Left lung (tissue), 4 donors: ENCODE measurements at regions not wholly inside any gene's neighbourhood (a gene's known extent, or its start where the extent isn't known, plus 50 kb on each side); places are given as distances from the start of the nearest gene placed in this dataset.
"Not testable (repeated sequence)": the region's sequence is repeated elsewhere in the genome, so short reads cannot be mapped to it uniquely, and the experiment has no call there.

Experiments used
- ATAC-seq: fragments of 200-7000 bp; cut with Tn5 transposase; one replicate; pipeline ENCODE4 v1.9.1; 2020; ENCODE audit warnings: moderate library complexity
- DNase-seq, 4 donors: peaks; one replicate each; pipeline ENCODE4 v3.0.0-alpha.2; 2013 to 2020
- H3K27ac ChIP-seq, 2 donors: fragments of 200-600 bp; sonication (generic) in 1 of 2; one replicate each; pipeline versions ENCODE4 v1.5.0 to v1.8.0; 2020 to 2021
- H3K27me3 ChIP-seq, 2 donors: fragments of 200-600 bp; sonication (generic) in 1 of 2; one replicate each; pipeline versions ENCODE4 v1.5.0 to v1.8.0; 2020 to 2021
- H3K36me3 ChIP-seq, 2 donors: fragments of 200-600 bp; sonication (generic) in 1 of 2; one replicate each; pipeline versions ENCODE4 v1.5.0 to v1.8.0; 2020 to 2021
- H3K4me1 ChIP-seq, 2 donors: fragments of 200-600 bp; one replicate each; pipeline ENCODE4 v1.8.0; 2021
- H3K4me3 ChIP-seq, 2 donors: fragments of 200-600 bp; sonication (generic) in 1 of 2; one replicate each; pipeline versions ENCODE4 v1.5.0 to v1.8.0; 2020 to 2021; ENCODE audit warnings: mild to moderate bottlenecking in 1 of 2
- H3K9me3 ChIP-seq, 2 donors: fragments of 200-600 bp; sonication (generic) in 1 of 2; one replicate each; pipeline versions ENCODE4 v1.5.0 to v1.8.0; 2020 to 2021
- intact Hi-C, 2 donors: fragments of 100-400 bp; cut with DNase I; formaldehyde crosslinking; loops; one replicate each; pipeline versions ENCODE4 v1.11.2 to v1.14.2; 2022
- TF ChIP-seq, protein P1 (sequence below), 2 donors: fragments of 200-600 bp; sonication (generic) in 1 of 2; IDR thresholded peaks; one replicate each; pipeline versions ENCODE4 v1.5.0 to v1.8.0; 2021; ENCODE audit warnings: antibody characterized with exemption in 2 of 2
- donor health status: DM: no; HTN: yes; CAD: no.
- donor health status: DM: no; HTN: no; CAD: no.

DNA sequence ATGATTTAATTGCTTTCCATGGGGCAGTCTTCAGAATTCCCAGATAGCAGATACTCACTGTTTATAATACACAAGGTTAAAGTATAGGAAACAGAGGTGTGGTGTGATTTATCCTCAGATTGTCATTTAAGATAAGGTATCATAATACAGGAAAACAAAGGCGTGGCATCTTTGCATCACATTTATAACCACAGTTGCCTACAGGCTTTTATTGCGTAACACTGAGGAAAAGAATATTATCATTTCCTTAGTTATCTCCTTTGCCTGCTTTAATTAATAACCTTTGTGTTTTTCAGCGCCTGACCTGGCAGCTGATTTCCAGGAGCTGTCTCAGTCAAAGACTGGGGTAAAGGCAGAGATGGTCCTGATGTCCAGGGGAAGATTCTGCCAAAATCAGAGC is 68.8 kb downstream of the SSX7 start:
- TF ChIP-seq, protein P1, sequence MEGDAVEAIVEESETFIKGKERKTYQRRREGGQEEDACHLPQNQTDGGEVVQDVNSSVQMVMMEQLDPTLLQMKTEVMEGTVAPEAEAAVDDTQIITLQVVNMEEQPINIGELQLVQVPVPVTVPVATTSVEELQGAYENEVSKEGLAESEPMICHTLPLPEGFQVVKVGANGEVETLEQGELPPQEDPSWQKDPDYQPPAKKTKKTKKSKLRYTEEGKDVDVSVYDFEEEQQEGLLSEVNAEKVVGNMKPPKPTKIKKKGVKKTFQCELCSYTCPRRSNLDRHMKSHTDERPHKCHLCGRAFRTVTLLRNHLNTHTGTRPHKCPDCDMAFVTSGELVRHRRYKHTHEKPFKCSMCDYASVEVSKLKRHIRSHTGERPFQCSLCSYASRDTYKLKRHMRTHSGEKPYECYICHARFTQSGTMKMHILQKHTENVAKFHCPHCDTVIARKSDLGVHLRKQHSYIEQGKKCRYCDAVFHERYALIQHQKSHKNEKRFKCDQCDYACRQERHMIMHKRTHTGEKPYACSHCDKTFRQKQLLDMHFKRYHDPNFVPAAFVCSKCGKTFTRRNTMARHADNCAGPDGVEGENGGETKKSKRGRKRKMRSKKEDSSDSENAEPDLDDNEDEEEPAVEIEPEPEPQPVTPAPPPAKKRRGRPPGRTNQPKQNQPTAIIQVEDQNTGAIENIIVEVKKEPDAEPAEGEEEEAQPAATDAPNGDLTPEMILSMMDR (IDR thresholded peaks at IDR 0.05): no peak
- no peaks in the 10 kb centered on the region for H3K36me3 ChIP-seq
- DNase-seq (no peak), ATAC-seq (no peak)
- intact Hi-C loops: no loop called here
- no peaks in the 10 kb centered on the region for H3K27me3 ChIP-seq
- no peaks in the 10 kb centered on the region for H3K4me1 ChIP-seq
- no peaks in the 10 kb centered on the region for H3K9me3 ChIP-seq
- H3K4me3 ChIP-seq: no peak overlapping the region
- H3K27ac ChIP-seq: no peak overlapping the region

GRCh38 chrX:52577464-52578173 is 60.8 kb upstream of the XAGE1B start:
- no peaks in the 10 kb centered on the region for H3K4me1 ChIP-seq
- no peaks in the 10 kb centered on the region for H3K36me3 ChIP-seq
- H3K9me3 ChIP-seq: no peaks in the 10 kb centered on the region
- no peak overlapping the region for H3K4me3 ChIP-seq
- ATAC-seq: no peak
- intact Hi-C loops: no loop called here
- H3K27ac ChIP-seq: no peak overlapping the region
- no peak for DNase-seq
- TF ChIP-seq, protein P1 (IDR thresholded peaks at IDR 0.05): no peak
- no peaks in the 10 kb centered on the region for H3K27me3 ChIP-seq

- no peak overlapping the region for H3K4me3 ChIP-seq
- H3K36me3 ChIP-seq: no peaks in the 10 kb centered on the region
- H3K27me3 ChIP-seq: no peaks in the 10 kb centered on the region
- H3K4me1 ChIP-seq: no peaks in the 10 kb centered on the region
- no peak overlapping the region for H3K27ac ChIP-seq
- TF ChIP-seq, protein P1 (IDR thresholded peaks at IDR 0.05): no peak
- DNase-seq (no peak), ATAC-seq (no peak)
- intact Hi-C loops: no loop called here
- H3K9me3 ChIP-seq: no peaks in the 10 kb centered on the region
Measured at GRCh38 chrX:52576946-52577345, 60.1 kb upstream of the XAGE1B start.

DNA sequence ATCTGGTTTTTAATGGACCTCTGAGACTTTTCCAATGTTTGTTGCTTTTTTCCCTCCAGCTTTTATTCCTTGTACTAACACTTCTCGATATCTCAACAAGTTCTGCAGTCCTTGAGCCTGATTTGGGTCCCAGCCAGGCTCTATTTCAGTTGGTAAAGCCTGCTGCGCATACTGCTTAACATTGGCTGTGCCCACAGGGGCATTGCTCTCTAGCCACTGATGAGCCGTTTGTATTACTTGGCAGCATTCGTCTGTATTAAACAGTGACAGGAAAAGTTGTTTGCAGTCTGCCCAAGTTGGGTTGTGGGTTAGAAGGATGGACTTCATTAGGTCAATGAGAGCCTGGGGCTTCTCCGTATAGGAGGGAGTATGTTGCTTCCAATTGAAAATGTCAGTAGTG is 59.6 kb upstream of the XAGE1B start:
- no peak overlapping the region for H3K27ac ChIP-seq
- DNase-seq (no peak), ATAC-seq (no peak)
- H3K36me3 ChIP-seq: no peaks in the 10 kb centered on the region
- H3K4me1 ChIP-seq: no peaks in the 10 kb centered on the region
- no peak overlapping the region for H3K4me3 ChIP-seq
- no peaks in the 10 kb centered on the region for H3K9me3 ChIP-seq
- TF ChIP-seq, protein P1 (IDR thresholded peaks at IDR 0.05): no peak
- no peaks in the 10 kb centered on the region for H3K27me3 ChIP-seq
- intact Hi-C loops: no loop called here

DNA sequence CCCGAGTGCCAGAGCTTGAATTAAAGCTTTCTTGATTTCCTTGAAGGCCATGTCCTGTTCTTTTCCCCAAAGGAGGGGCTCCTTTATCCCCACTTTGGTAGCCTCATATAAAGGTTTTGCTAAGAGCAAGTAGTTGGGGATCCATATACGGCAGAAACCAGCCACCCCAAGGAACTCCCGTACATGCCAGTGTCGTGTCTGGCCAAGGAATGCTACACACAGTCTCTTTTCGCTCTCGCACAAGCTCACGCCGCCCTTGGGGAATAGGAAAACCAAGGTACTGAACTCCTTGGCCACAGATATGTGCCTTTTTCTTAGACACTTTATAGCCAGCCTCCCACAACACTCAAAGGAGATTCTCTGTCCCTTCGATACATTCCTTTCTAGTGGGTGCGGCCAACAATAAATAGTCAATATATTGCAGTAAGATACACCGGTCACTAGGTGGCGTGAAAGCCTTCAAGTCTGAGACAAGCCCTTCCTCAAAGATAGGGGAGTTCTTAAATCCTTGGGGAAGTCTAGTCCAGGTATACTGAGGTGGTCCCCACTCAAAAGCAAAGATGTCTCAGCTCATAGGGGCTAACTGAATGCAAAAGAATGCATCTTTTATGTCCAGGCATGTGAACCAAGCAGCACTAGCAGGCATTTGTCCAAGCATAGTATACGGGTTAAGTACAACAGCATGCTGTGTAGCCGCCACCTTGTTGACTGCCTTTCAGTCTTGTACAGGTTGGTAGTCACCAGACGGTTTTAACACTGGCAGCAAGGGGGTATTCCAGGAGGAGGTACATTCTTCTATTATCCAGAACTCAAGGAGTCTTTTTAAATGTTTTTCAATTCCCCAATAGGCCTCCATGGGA is 57.8 kb upstream of the XAGE1B start:
- peak in 2 of 4 donors; percentile 29 to 55 for DNase-seq
- intact Hi-C loops: no loop called here

DNA sequence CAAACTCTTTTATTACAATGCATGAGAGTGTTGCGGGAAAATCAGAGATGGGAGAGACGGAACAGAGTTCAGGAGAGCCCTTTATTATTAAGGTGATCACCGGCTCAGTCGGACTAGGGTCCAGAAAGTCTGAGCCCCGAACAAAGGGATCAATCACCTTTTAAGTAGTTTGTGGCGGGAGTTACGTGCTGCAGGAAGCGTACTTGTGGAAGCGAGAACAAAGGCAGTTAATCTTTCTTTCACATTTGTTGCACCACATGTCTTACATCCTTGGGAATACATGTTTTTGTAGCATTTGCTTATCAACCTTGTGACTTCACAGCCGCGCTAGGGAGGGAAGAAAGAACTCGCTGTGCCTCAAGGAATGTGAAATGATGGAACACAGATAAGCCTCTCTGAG is 51.3 kb upstream of the XAGE1B start:
- H3K4me1 ChIP-seq, H3K9me3 ChIP-seq, H3K27ac ChIP-seq, H3K27me3 ChIP-seq, DNase-seq, ATAC-seq, H3K4me3 ChIP-seq, intact Hi-C loops, H3K36me3 ChIP-seq: not testable (repeated sequence)

More for the DNA sequence above, 57.8 kb upstream of the XAGE1B start:
- Histone ChIP-seq H3K27me3 (no peaks in the 10 kb centered on the region), H3K4me3 (no peak overlapping the region), H3K27ac (no peak overlapping the region), H3K9me3 (no peaks in the 10 kb centered on the region), H3K4me1 (no peaks in the 10 kb centered on the region), H3K36me3 (no peaks in the 10 kb centered on the region)
- TF ChIP-seq, protein P1 (IDR thresholded peaks at IDR 0.05): peak; percentile 38 to 53
- peak; percentile 91 for ATAC-seq
